Stimulated activated CD4-positive, alpha-beta T cell treated with anti-CD3 and anti-CD28 coated beads, Interleukin-15, amount 100 ng/mL, for 1 hour (primary cell): ENCODE measurements at regions not wholly inside any gene's neighbourhood (a gene's known extent, or its start where the extent isn't known, plus 50 kb on each side); places are given as distances from the start of the nearest gene placed in this dataset.

Experiments used
- DNase-seq, 2 donors: peaks; one replicate each; pipeline ENCODE4 v3.0.0-alpha.2; 2020; ENCODE audit warnings: low read depth in 1 of 2, low spot score in 1 of 2

- DNase-seq = no peak
These were observed 147.2 kb upstream of the EEPD1 start for GRCh38 chr7:36005876-36006275.

- no peak for DNase-seq
These were observed 146.3 kb upstream of the EEPD1 start for GRCh38 chr7:36006636-36007229.

- DNase-seq = no peak
These were observed 142.1 kb upstream of the EEPD1 start for GRCh38 chr7:36010656-36011587.

- DNase-seq = no peak
These were observed 141.5 kb upstream of the EEPD1 start for GRCh38 chr7:36011588-36011965.

- DNase-seq = no peak
These were observed 139.6 kb upstream of the EEPD1 start for GRCh38 chr7:36013246-36014014.

DNA sequence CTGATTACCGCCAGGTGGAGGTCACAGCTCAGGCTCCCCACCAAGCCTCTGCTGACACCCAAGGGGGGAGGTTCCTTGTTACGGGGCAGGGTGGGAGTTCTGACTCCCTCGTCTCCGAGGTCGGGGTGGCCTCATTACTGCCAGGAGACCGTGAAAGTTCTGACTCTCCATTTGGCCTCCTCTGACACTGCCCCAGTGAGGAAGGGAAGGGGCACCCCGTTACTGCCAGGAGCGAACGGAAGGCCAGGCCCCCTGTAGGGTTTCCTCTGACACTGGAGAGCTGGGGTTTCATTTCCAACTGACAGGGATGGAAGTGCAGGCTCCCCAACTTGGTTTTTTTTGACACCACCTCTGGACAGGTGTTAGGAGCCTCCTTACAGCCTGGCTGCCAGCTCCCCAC, 138.1 kb upstream of the EEPD1 start:
- DNase-seq = no peak

DNA sequence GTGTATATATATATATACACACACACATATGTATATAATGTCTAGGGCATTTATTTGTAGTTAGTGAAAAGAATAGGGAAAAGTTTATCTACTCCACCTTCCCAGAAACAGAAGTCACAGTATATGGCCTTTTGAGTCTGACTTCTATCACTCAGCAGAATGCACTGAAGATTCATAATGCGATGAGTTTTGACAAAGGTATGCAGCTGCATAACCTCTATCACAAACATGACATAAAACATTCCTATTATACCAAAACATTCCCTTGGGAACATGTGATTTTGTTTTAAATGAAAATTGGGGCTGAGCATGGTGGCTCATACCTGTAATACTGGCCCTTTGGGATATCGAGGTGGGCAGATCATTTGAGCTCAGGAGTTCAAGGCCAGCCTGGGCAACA, 137.3 kb upstream of the EEPD1 start:
- no peak for DNase-seq

- DNase-seq = no peak
These were observed 136.4 kb upstream of the EEPD1 start for GRCh38 chr7:36016648-36017047.

DNA sequence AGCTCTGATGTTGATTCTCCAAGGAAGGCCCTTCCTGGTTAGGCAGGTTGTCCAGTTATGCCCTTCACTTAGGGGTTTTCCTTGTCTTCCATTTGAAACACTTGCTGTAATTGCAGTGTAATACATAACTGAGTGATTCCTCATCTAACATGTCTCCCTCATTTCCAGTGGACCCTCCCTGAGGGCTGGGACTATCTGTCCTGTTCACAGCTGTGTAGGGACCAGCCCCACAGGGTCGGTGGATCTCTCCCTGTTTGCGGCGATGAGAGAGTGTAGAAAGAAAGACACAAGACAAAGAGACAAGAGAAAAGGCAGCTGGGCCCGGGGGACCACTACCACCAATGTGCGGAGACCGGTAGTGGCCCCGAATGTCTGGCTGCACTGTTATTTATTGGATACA, 135.9 kb upstream of the EEPD1 start:
- no peak for DNase-seq

DNA sequence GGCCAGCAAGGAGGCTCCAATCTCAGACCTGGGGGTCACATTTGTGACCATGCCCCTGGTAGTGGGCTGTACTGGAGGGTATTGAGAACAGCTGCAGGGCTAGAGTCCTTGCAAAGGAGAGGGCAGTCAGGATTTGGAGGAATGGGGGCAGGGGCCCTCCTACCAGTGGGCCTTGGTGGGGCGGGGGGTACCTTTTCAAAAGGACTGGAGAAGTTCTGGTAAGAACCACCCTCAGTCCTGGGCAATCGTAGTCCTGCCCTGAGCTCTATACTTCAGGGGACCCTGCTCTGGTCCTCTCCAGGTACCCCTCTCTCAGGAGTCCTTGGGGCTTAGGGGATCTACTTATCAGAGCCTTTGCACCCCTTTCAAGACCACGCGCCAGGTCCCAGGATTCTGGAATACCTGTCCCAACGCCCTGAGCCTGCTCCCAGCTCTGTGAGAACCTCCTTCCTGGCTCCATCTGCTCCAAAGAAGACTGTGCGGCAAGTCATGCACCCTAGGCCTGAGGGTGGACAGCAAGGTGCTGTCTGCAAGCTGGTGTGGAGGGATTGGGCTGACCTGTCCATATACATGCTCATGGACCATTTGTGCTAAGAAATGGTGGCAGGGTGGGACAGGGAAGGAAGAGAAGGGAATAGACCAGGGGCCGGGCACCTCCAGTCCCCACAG, 134.1 kb upstream of the EEPD1 start:
- no peak for DNase-seq

GRCh38 chr7:36019538-36019937, 133.5 kb upstream of the EEPD1 start:
- DNase-seq = no peak

GRCh38 chr7:36019980-36020379, 133.1 kb upstream of the EEPD1 start:
- DNase-seq = no peak

- DNase-seq = no peak
These were observed 131.7 kb upstream of the EEPD1 start for GRCh38 chr7:36021367-36021766.

GRCh38 chr7:36021917-36022550, 131.0 kb upstream of the EEPD1 start:
- DNase-seq = no peak

DNA sequence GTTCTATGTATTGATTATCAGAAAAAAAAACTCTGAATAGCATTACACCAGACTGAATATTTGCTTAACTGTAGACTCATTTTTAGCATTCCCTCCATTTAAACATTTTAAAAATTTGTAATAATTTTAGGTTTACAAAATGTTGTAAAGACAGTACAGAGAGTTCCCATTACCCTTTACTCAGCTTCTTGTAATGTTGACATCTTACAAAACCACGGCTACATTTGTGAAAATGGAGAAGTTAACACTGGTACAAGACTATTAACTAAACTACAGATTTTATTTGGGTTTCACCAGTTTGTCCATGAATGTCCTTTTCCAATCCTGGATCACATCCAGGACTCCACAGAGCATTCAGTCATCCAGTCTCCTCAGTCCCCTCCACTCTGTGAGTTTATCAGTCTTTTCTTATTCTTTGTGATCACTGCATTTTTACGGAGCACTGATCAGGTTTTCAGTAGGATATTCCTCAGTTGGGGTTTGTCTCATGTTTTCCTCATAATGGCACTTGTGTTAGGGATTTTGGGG, 130.0 kb upstream of the EEPD1 start:
- no peak for DNase-seq

DNA sequence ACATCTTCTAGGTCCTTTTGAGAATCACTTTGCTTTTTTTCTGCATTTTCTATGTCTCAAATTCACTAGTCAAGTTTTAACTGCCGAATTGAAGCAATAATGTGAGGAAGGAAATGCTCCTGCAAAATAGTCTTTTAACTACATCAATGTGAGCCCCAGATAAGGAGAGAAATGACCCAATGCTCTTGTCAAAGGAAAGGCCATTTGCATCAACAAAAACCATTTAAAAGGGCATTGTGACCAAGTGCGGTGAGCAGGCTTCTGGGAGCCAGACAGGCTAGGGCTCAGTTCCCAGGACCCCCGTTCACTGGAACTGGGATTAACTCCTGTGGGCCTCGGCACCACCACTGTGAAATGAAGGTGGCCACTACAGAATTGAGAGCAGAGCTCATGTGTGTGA, 127.9 kb upstream of the EEPD1 start:
- DNase-seq = no peak

GRCh38 chr7:36029311-36029710, 123.7 kb upstream of the EEPD1 start:
- no peak for DNase-seq

DNA sequence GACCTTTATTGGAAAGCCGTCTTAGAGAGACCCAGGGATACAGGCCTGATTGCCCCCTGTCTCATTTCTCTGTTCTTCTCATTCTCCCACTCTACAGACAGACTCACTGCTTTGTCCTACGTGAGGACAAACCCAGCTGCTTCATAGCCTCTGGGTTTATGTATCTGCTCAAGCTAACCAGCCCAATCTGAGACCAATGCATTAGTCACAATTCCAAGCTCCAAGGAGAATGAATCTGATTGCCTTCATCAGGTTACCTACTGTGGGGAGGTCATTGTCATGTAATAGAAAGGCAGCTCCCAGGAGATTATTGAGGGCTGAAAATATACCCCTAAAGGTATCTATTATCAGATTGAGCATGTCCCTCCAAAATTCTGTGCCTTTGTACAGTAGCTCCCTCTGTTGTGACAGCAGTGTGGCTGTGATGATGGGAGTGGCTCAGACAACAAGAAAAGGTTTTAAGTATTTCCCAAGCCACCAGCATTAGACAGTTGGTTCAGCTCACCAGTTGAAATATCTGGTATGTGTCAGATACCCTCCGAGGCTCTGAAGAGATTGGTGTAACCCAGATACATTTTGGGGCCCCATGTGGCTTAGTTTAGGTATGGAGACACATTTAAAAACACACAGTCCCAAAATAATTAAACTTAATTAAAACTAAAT, 123.1 kb upstream of the EEPD1 start:
- DNase-seq = no peak

- no peak for DNase-seq
These were observed 120.7 kb upstream of the EEPD1 start for GRCh38 chr7:36032361-36032818.

GRCh38 chr7:36034020-36034419, 119.0 kb upstream of the EEPD1 start:
- DNase-seq = no peak
